HL-60 (cell line): ENCODE measurements at regions not wholly inside any gene's neighbourhood (a gene's known extent, or its start where the extent isn't known, plus 50 kb on each side); places are given as distances from the start of the nearest gene placed in this dataset.

Experiments used
- DNase-seq, 2 experiments: peaks; one replicate each; pipeline ENCODE4 v3.0.0-alpha.2; 2010 to 2020; ENCODE audit warnings: low read depth in 1 of 2, low spot score in 1 of 2
- H3K27ac ChIP-seq: fragments of 250-450 bp; sonication (Bioruptor Pico); replicated peaks from 2 replicates; pipeline ENCODE4 v1.5.1; 2020; ENCODE audit warnings: mild to moderate bottlenecking, moderate library complexity
- H3K27me3 ChIP-seq: fragments of 250-450 bp; sonication (Bioruptor Pico); 2 replicates; pipeline ENCODE4 v1.5.1; 2021; ENCODE audit warnings: mild to moderate bottlenecking, moderate library complexity; ENCODE audit not compliant: insufficient read depth, poor library complexity, severe bottlenecking
- H3K4me3 ChIP-seq: replicated peaks from 2 replicates; pipeline ENCODE4 v1.5.1; 2011; ENCODE audit warnings: mild to moderate bottlenecking, control low read depth, low read length; ENCODE audit not compliant: insufficient read depth
- GABPA ChIP-seq: IDR thresholded peaks from 2 replicates; pipeline ENCODE4 v1.6.1; 2012; ENCODE audit warnings: low read depth
- POLR2AphosphoS5 ChIP-seq: IDR thresholded peaks from 2 replicates; pipeline ENCODE4 v1.6.1; 2012; ENCODE audit warnings: low read depth
- SPI1 ChIP-seq: IDR thresholded peaks from 2 replicates; pipeline ENCODE4 v1.6.1; 2012; ENCODE audit warnings: low read depth, mild to moderate bottlenecking, borderline replicate concordance
- TF ChIP-seq, protein P1 (sequence below): IDR thresholded peaks from one replicate; pipeline ENCODE4 v1.5.1; 2011; ENCODE audit warnings: low read length, control low read depth, inconsistent platforms; ENCODE audit not compliant: insufficient read depth
- TF ChIP-seq, protein P2 (sequence below): IDR thresholded peaks from 2 replicates; pipeline ENCODE4 v1.6.1; 2012; ENCODE audit warnings: low read depth; ENCODE audit not compliant: insufficient replicate concordance

DNA sequence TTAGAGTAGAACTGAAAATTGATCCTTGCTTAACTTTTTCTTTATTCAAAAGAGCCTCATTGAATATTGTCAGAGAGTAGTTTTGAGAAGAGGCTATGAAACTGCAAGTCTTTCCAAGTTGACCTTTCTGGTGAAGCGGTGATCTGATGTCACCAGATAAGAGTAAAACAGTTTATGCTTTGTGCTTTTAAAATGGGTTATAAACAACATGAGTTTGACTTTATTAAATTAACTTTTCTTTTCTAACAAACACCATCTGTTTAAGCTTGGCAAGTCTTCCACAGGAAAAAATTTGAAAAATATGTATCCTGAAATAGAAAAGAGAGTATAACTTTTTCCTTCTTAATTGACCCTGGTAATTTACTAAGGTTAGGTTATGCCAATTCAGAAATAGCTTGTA, 408.7 kb upstream of the NOVA1 start:
- Histone ChIP-seq H3K27me3 (no peaks in the 10 kb centered on the region), H3K4me3 (no peak overlapping the region), H3K27ac (no peak overlapping the region)
- DNase-seq = no peak
- TF ChIP-seq, protein P1, sequence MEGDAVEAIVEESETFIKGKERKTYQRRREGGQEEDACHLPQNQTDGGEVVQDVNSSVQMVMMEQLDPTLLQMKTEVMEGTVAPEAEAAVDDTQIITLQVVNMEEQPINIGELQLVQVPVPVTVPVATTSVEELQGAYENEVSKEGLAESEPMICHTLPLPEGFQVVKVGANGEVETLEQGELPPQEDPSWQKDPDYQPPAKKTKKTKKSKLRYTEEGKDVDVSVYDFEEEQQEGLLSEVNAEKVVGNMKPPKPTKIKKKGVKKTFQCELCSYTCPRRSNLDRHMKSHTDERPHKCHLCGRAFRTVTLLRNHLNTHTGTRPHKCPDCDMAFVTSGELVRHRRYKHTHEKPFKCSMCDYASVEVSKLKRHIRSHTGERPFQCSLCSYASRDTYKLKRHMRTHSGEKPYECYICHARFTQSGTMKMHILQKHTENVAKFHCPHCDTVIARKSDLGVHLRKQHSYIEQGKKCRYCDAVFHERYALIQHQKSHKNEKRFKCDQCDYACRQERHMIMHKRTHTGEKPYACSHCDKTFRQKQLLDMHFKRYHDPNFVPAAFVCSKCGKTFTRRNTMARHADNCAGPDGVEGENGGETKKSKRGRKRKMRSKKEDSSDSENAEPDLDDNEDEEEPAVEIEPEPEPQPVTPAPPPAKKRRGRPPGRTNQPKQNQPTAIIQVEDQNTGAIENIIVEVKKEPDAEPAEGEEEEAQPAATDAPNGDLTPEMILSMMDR = no peak
- TF ChIP-seq, protein P2, sequence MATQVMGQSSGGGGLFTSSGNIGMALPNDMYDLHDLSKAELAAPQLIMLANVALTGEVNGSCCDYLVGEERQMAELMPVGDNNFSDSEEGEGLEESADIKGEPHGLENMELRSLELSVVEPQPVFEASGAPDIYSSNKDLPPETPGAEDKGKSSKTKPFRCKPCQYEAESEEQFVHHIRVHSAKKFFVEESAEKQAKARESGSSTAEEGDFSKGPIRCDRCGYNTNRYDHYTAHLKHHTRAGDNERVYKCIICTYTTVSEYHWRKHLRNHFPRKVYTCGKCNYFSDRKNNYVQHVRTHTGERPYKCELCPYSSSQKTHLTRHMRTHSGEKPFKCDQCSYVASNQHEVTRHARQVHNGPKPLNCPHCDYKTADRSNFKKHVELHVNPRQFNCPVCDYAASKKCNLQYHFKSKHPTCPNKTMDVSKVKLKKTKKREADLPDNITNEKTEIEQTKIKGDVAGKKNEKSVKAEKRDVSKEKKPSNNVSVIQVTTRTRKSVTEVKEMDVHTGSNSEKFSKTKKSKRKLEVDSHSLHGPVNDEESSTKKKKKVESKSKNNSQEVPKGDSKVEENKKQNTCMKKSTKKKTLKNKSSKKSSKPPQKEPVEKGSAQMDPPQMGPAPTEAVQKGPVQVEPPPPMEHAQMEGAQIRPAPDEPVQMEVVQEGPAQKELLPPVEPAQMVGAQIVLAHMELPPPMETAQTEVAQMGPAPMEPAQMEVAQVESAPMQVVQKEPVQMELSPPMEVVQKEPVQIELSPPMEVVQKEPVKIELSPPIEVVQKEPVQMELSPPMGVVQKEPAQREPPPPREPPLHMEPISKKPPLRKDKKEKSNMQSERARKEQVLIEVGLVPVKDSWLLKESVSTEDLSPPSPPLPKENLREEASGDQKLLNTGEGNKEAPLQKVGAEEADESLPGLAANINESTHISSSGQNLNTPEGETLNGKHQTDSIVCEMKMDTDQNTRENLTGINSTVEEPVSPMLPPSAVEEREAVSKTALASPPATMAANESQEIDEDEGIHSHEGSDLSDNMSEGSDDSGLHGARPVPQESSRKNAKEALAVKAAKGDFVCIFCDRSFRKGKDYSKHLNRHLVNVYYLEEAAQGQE = no peak
- TF ChIP-seq SPI1 = no peak
- no peak for TF ChIP-seq GABPA
- TF ChIP-seq POLR2AphosphoS5 = no peak

GRCh38 chr14:27008187-27008586, 410.4 kb upstream of the NOVA1 start:
- Histone ChIP-seq H3K4me3 (no peak overlapping the region), H3K27ac (no peak overlapping the region), H3K27me3 (no peaks in the 10 kb centered on the region)
- no peak for DNase-seq
- TF ChIP-seq POLR2AphosphoS5 = no peak
- TF ChIP-seq SPI1 = no peak
- TF ChIP-seq, protein P2 = no peak

DNA sequence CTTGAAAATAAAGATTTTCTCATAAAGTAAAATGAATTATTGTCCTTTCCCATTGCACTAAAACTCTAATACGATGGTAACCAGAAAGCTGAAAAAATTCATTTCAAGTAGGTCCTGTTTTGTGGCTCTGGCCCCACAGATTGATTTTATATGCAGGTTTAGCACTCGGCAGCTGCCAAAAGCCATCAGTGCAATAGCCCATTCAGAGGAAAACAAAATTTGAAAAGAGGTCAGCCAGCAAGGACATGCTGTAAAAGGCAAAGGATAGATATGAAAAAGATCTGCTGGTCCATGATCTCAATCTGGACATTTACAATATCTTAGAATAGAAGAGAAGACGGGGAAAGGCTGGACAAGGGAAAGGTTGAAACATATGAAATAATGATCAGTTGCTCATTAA, 414.8 kb upstream of the NOVA1 start:
- TF ChIP-seq, protein P1 = no peak
- TF ChIP-seq SPI1 (no peak), POLR2AphosphoS5 (no peak), GABPA (no peak)
- TF ChIP-seq, protein P2 = no peak
- H3K27me3 ChIP-seq = no peaks in the 10 kb centered on the region
- H3K27ac ChIP-seq = no peak overlapping the region
- H3K4me3 ChIP-seq = no peak overlapping the region
- DNase-seq = no peak

GRCh38 chr14:27013678-27014077, 415.8 kb upstream of the NOVA1 start:
- no peak for DNase-seq
- H3K4me3 ChIP-seq = no peak overlapping the region
- no peak for TF ChIP-seq GABPA
- TF ChIP-seq, protein P1 = no peak
- TF ChIP-seq POLR2AphosphoS5 = no peak
- no peak for TF ChIP-seq SPI1
- TF ChIP-seq, protein P2 = no peak
- H3K27ac ChIP-seq = no peak overlapping the region
- no peaks in the 10 kb centered on the region for H3K27me3 ChIP-seq
